GM18867 (cell line): ENCODE measurements at regions not wholly inside any gene's neighbourhood (a gene's known extent, or its start where the extent isn't known, plus 50 kb on each side); places are given as distances from the start of the nearest gene placed in this dataset.

ENCODE experiments used
- ATAC-seq: cut with Tn5 transposase; IDR thresholded peaks from one replicate; pipeline ENCODE4 v1.9.1; 2021; ENCODE audit warnings: mild to moderate bottlenecking, moderate library complexity; ENCODE audit not compliant: unreplicated experiment

- ATAC-seq = no peak
Observed at GRCh38 chr2:191512874-191513273, 165.1 kb upstream of the NABP1 start.

GRCh38 chr2:191514613-191515012 lies 163.3 kb upstream of the NABP1 start:
- ATAC-seq = no peak

- no peak for ATAC-seq
Observed at GRCh38 chr2:191515551-191515950, 162.4 kb upstream of the NABP1 start.

- ATAC-seq = no peak
Observed at GRCh38 chr2:191516260-191516659, 161.7 kb upstream of the NABP1 start.

GRCh38 chr2:191521608-191522208 lies 156.2 kb upstream of the NABP1 start:
- no peak for ATAC-seq

GRCh38 chr2:191522478-191523120 lies 155.3 kb upstream of the NABP1 start:
- ATAC-seq = no peak

GRCh38 chr2:191526091-191526490 lies 151.8 kb upstream of the NABP1 start:
- no peak for ATAC-seq

- ATAC-seq = no peak
Observed at GRCh38 chr2:191526536-191526935, 151.4 kb upstream of the NABP1 start.

GRCh38 chr2:191526953-191527556 lies 150.9 kb upstream of the NABP1 start:
- ATAC-seq = no peak

GRCh38 chr2:191530618-191531017 lies 147.3 kb upstream of the NABP1 start:
- no peak for ATAC-seq

- no peak for ATAC-seq
Observed at GRCh38 chr2:191533693-191534180, 144.2 kb upstream of the NABP1 start.

- ATAC-seq = no peak
Observed at GRCh38 chr2:191537921-191538320, 140.0 kb upstream of the NABP1 start.

- no peak for ATAC-seq
Observed at GRCh38 chr2:191538334-191538903, 139.5 kb upstream of the NABP1 start.

- peak; percentile 45 for ATAC-seq
Observed at GRCh38 chr2:191539068-191539467, 138.9 kb upstream of the NABP1 start.

- ATAC-seq = no peak
Observed at GRCh38 chr2:191540681-191541080, 137.3 kb upstream of the NABP1 start.

GRCh38 chr2:191543708-191544107 lies 134.2 kb upstream of the NABP1 start:
- no peak for ATAC-seq

GRCh38 chr2:191544461-191545062 lies 133.4 kb upstream of the NABP1 start:
- ATAC-seq = no peak

- ATAC-seq = no peak
Observed at GRCh38 chr2:191545361-191545760, 132.6 kb upstream of the NABP1 start.

- ATAC-seq = no peak
Observed at GRCh38 chr2:191552066-191552465, 125.9 kb upstream of the NABP1 start.

GRCh38 chr2:191554240-191554639 lies 123.7 kb upstream of the NABP1 start:
- ATAC-seq = no peak

- peak; percentile 88 for ATAC-seq
Observed at GRCh38 chr2:191555092-191555742, 122.7 kb upstream of the NABP1 start.
